Psoas muscle (tissue), 7 donors: ENCODE measurements at regions not wholly inside any gene's neighbourhood (a gene's known extent, or its start where the extent isn't known, plus 50 kb on each side); places are given as distances from the start of the nearest gene placed in this dataset.
A peak's percentile ranks its signal among the peaks of the same experiment; 100 is the strongest.

Experiments used
- ATAC-seq, 4 donors: fragments of 200-7000 bp; cut with Tn5 transposase; one replicate each; pipeline ENCODE4 v1.9.1; 2020; ENCODE audit warnings: moderate library complexity in 3 of 4, mild to moderate bottlenecking in 2 of 4
- DNase-seq, 2 donors: peaks; one replicate each; pipeline ENCODE4 v3.0.0-alpha.2; 2020
- H3K27ac ChIP-seq: fragments of 200-600 bp; one replicate; pipeline ENCODE4 v1.8.0; 2022
- H3K27me3 ChIP-seq, 3 donors: fragments of 200-600 bp in 1 of 3; one replicate each; pipeline versions ENCODE4 v1.6.1 to v1.8.0; 2013 to 2022; ENCODE audit warnings: low read length in 2 of 3, mild to moderate bottlenecking in 2 of 3, moderate library complexity in 1 of 3; ENCODE audit not compliant: insufficient read depth in 3 of 3
- H3K36me3 ChIP-seq, 2 donors: fragments of 200-600 bp in 1 of 2; one replicate each; pipeline versions ENCODE4 v1.6.1 to v1.8.0; 2013 to 2022; ENCODE audit warnings: low read depth in 1 of 2, mild to moderate bottlenecking in 1 of 2, moderate library complexity in 1 of 2; ENCODE audit not compliant: insufficient read depth in 1 of 2
- H3K4me1 ChIP-seq: fragments of 200-600 bp; one replicate; pipeline ENCODE4 v1.8.0; 2022
- H3K4me3 ChIP-seq: fragments of 200-600 bp; one replicate; pipeline ENCODE4 v1.8.0; 2022; ENCODE audit warnings: mild to moderate bottlenecking
- H3K9me3 ChIP-seq: fragments of 200-600 bp; one replicate; pipeline ENCODE4 v1.8.0; 2022
- CTCF ChIP-seq: fragments of 200-600 bp; IDR thresholded peaks from one replicate; pipeline ENCODE4 v1.8.0; 2022; ENCODE audit warnings: antibody characterized with exemption
- WGBS, 3 donors: extraction: QIAGEN DNeasy Blood & Tissue Kit; methylation state at CpG; one replicate each; pipeline versions ENCODE4 v1.1.6 to v1.1.7; 2013; 5-methylcytosine and 5-hydroxymethylcytosine counted together
- intact Hi-C, 2 donors: fragments of 100-400 bp; cut with DNase I; formaldehyde crosslinking; loops; one replicate each; pipeline versions ENCODE4 v1.11.0 to v1.14.2; 2022
- donor health status: healthy with polysubstance abuse.
- donor health status: DM: no; HTN: no; CAD: no; lungs with moderate emphysema.
- donor health status: Bipolar disorder and iron deficiency.
- donor health status: healthy.
- donor health status: DM: yes; HTN: yes; CAD: no.
- donor health status: DM: no; HTN: no; CAD: no.
- donor health status: DM: yes; HTN: yes; CAD: no.

GRCh38 chr1:56227886-56228285, 351.5 kb downstream of the PLPP3 start:
- intact Hi-C loops: no loop called here
- WGBS, 3 donors: 53 to 65% (median 56%) methylated on average over 3 of the region's 3 CpGs
- H3K4me3 ChIP-seq: no peak overlapping the region
- H3K4me1 ChIP-seq: peaks cover 7% of the 10 kb centered on the region
- H3K36me3 ChIP-seq: no peaks in the 10 kb centered on the region
- no peak for TF ChIP-seq CTCF
- ATAC-seq: peak in 1 of 4 donors; percentile 45
- no peak overlapping the region for H3K27ac ChIP-seq
- H3K27me3 ChIP-seq: no peaks in the 10 kb centered on the region
- no peaks in the 10 kb centered on the region for H3K9me3 ChIP-seq
- DNase-seq: no peak

GRCh38 chr1:56227401-56227800, 352.0 kb downstream of the PLPP3 start:
- WGBS, 3 donors: 87 to 100% (median 90%) methylated on average over 1 of the region's 1 CpG
- H3K36me3 ChIP-seq: no peaks in the 10 kb centered on the region
- H3K9me3 ChIP-seq: no peaks in the 10 kb centered on the region
- H3K27ac ChIP-seq: no peak overlapping the region
- H3K4me1 ChIP-seq: peaks cover 7% of the 10 kb centered on the region
- H3K27me3 ChIP-seq: no peaks in the 10 kb centered on the region
- no peak for ATAC-seq
- no peak for TF ChIP-seq CTCF
- no peak for DNase-seq
- no peak overlapping the region for H3K4me3 ChIP-seq
- intact Hi-C loops: no loop called here

GRCh38 chr1:56225964-56226815, 353.2 kb downstream of the PLPP3 start:
- 96 to 99% (median 97%) methylated on average over 1 of the region's 1 CpG for WGBS, 3 donors

GRCh38 chr1:56223968-56224367, 355.4 kb downstream of the PLPP3 start:
- no peak for TF ChIP-seq CTCF
- Histone ChIP-seq H3K27me3 (no peaks in the 10 kb centered on the region), H3K9me3 (no peaks in the 10 kb centered on the region), H3K4me1 (peaks cover 7% of the 10 kb centered on the region), H3K4me3 (no peak overlapping the region), H3K27ac (no peak overlapping the region), H3K36me3 (no peaks in the 10 kb centered on the region)
- DNase-seq (no peak), ATAC-seq (no peak)
- 76 to 96% (median 84%) methylated on average over 2 of the region's 2 CpGs for WGBS, 3 donors
- intact Hi-C loops: no loop called here

More at GRCh38 chr1:56225964-56226815, 353.2 kb downstream of the PLPP3 start:
- Histone ChIP-seq H3K36me3 (no peaks in the 10 kb centered on the region), H3K27me3 (no peaks in the 10 kb centered on the region), H3K9me3 (no peaks in the 10 kb centered on the region), H3K4me3 (no peak overlapping the region), H3K27ac (no peak overlapping the region), H3K4me1 (peaks cover 7% of the 10 kb centered on the region)
- intact Hi-C loops: no loop called here
- TF ChIP-seq CTCF: no peak
- ATAC-seq (no peak), DNase-seq (no peak)
